A549 (cell line): ENCODE measurements at regions not wholly inside any gene's neighbourhood (a gene's known extent, or its start where the extent isn't known, plus 50 kb on each side); places are given as distances from the start of the nearest gene placed in this dataset.
"Not testable (repeated sequence)": the region's sequence is repeated elsewhere in the genome, so short reads cannot be mapped to it uniquely, and the experiment has no call there.

ENCODE experiments used
- ATAC-seq, 2 experiments: fragments of 200-7000 bp in 1 of 2; fragments of >200 bp in 1 of 2; cut with Nextera tagmentation in 1 of 2; cut with Tn5 transposase in 1 of 2; 3 replicates each; pipeline versions ENCODE4 v1.8.0 to v1.9.1; 2018 to 2020; ENCODE audit warnings: mild to moderate bottlenecking in 1 of 2, moderate library complexity in 1 of 2
- CTCF ChIA-PET: fragments of 300-600 bp; sonication (Branson Sonifier 250); formaldehyde crosslinking; extraction: SDS; loops from one replicate; lab custom pipeline; 2021; ENCODE audit warnings: antibody characterized with exemption, inconsistent platforms; lab: Yijun Ruan, JAX
- POLR2A ChIA-PET: fragments of 350-600 bp; formaldehyde crosslinking; extraction: SDS; loops from one replicate; lab custom pipeline; 2021; ENCODE audit warnings: antibody characterized with exemption, inconsistent platforms; lab: Yijun Ruan, JAX
- DNase-seq, 2 experiments: peaks; one replicate each; pipeline versions ENCODE4 v3.0.0 to v3.0.0-alpha.2; 2011 to 2016; ENCODE audit warnings: low read depth in 1 of 2, low spot score in 1 of 2
- FAIRE-seq: peaks from 2 replicates; lab custom pipeline; 2011; peaks lifted over from hg19 to GRCh38; lab: Jason Lieb, UNC
- H3K27ac ChIP-seq, 2 experiments: fragments of >200 bp; sonication (Bioruptor Twin); formaldehyde crosslinking; 3 replicates each; pipeline ENCODE4 v1.5.1; 2016 to 2017
- H3K4me1 ChIP-seq: fragments of >200 bp; sonication (Bioruptor Twin); formaldehyde crosslinking; 3 replicates; pipeline ENCODE4 v1.6.1; 2016
- H3K4me2 ChIP-seq: fragments of >200 bp; sonication (Bioruptor Twin); formaldehyde crosslinking; 3 replicates; pipeline ENCODE4 v1.6.1; 2016
- H3K4me3 ChIP-seq: fragments of >200 bp; sonication (Bioruptor Twin); formaldehyde crosslinking; 3 replicates; pipeline ENCODE4 v1.5.1; 2016
- H3K9me3 ChIP-seq: fragments of >200 bp; sonication (Bioruptor Twin); formaldehyde crosslinking; 3 replicates; pipeline ENCODE4 v1.6.1; 2016
- CHD2 ChIP-seq: fragments of 150-350 bp; IDR thresholded peaks from 2 replicates; pipeline ENCODE4 v1.6.1; 2014; ENCODE audit warnings: low read length; ENCODE audit not compliant: partially characterized antibody
- ESRRA ChIP-seq: fragments of 150-350 bp; IDR thresholded peaks from 2 replicates; pipeline ENCODE4 v1.6.1; 2014; ENCODE audit warnings: mild to moderate bottlenecking, low read length, borderline replicate concordance
- GATA3 ChIP-seq: IDR thresholded peaks from 2 replicates; pipeline ENCODE4 v1.6.1; 2012; ENCODE audit warnings: borderline replicate concordance
- HOXA7 ChIP-seq: fragments of 250-450 bp; sonication (Bioruptor Pico); IDR thresholded peaks from 2 replicates; pipeline ENCODE4 v1.5.0; 2020; ENCODE audit warnings: mild to moderate bottlenecking, moderate library complexity
- HOXB13 ChIP-seq: fragments of 250-450 bp; sonication (Bioruptor Pico); IDR thresholded peaks from 2 replicates; pipeline ENCODE4 v1.5.0; 2020; ENCODE audit warnings: low read depth, mild to moderate bottlenecking, moderate library complexity
- HOXB5 ChIP-seq: fragments of 250-450 bp; sonication (Bioruptor Pico); IDR thresholded peaks from 2 replicates; pipeline ENCODE4 v1.5.0; 2020; ENCODE audit warnings: mild to moderate bottlenecking, moderate library complexity
- KDM1A ChIP-seq: fragments of 200-600 bp; sonication (generic); IDR thresholded peaks from 2 replicates; pipeline ENCODE4 v1.6.1; 2016; ENCODE audit warnings: low read depth, mild to moderate bottlenecking
- KDM5A ChIP-seq: fragments of 200-600 bp; sonication (generic); IDR thresholded peaks from 2 replicates; pipeline ENCODE4 v1.6.1; 2016; ENCODE audit warnings: antibody characterized with exemption, mild to moderate bottlenecking
- MAZ ChIP-seq: fragments of 150-350 bp; IDR thresholded peaks from 2 replicates; pipeline ENCODE4 v1.6.1; 2014; ENCODE audit warnings: antibody characterized with exemption, low read depth, low read length, borderline replicate concordance
- MYC ChIP-seq: IDR thresholded peaks from 2 replicates; pipeline ENCODE4 v1.6.1; 2012; ENCODE audit warnings: mild to moderate bottlenecking, inconsistent platforms, low read length, improper control_type of control experiment, borderline replicate concordance
- NFE2L2 ChIP-seq: fragments of 150-350 bp; conservative IDR thresholded peaks from 2 replicates; pipeline ENCODE4 v1.6.1; 2014; ENCODE audit warnings: low read length
- NPAS2 ChIP-seq: fragments of 250-450 bp; sonication (Bioruptor Pico); IDR thresholded peaks from 2 replicates; pipeline ENCODE4 v1.8.0; 2022; ENCODE audit warnings: mild to moderate bottlenecking, moderate library complexity, borderline replicate concordance
- POLR2AphosphoS2 ChIP-seq: conservative IDR thresholded peaks from 2 replicates; pipeline ENCODE4 v1.6.1; 2012; ENCODE audit warnings: low read length, improper control_type of control experiment, inconsistent platforms
- RAD21 ChIP-seq, 2 experiments: fragments of >200 bp in 1 of 2; sonication (Bioruptor Twin) in 1 of 2; formaldehyde crosslinking in 1 of 2; IDR thresholded peaks in 1 of 2; conservative IDR thresholded peaks in 1 of 2; 2 replicates in 1 of 2; 3 replicates in 1 of 2; pipeline ENCODE4 v1.6.1; 2012 to 2018; ENCODE audit warnings: inconsistent platforms in 1 of 2
- TP53 ChIP-seq: fragments of 250-450 bp; sonication (Bioruptor Pico); IDR thresholded peaks from 2 replicates; pipeline ENCODE4 v1.5.0; 2021; ENCODE audit warnings: mild to moderate bottlenecking, moderate library complexity
- ZC3H11A ChIP-seq: fragments of 450-650 bp; IDR thresholded peaks from 2 replicates; pipeline ENCODE4 v1.6.1; 2014; ENCODE audit warnings: antibody characterized with exemption, mild to moderate bottlenecking
- ZNF302 ChIP-seq: fragments of 250-450 bp; sonication (Bioruptor Pico); IDR thresholded peaks from 2 replicates; pipeline ENCODE4 v1.9.0; 2021; ENCODE audit warnings: inconsistent platforms, mild to moderate bottlenecking, moderate library complexity
- WGBS: methylation state at CpG from one replicate; pipeline ENCODE4 v1.1.6; 2017; ENCODE audit errors: missing lambda C conversion rate; 5-methylcytosine and 5-hydroxymethylcytosine counted together
- TF ChIP-seq, protein P1 (sequence below): fragments of >200 bp; sonication (Bioruptor Twin); formaldehyde crosslinking; IDR thresholded peaks from 3 replicates; pipeline ENCODE4 v1.6.1; 2016
- TF ChIP-seq, protein P2 (sequence below): IDR thresholded peaks from 2 replicates; pipeline ENCODE4 v1.6.1; 2012; ENCODE audit warnings: low read depth, borderline replicate concordance
- TF ChIP-seq, protein P3 (sequence below): fragments of 250-450 bp; sonication (Bioruptor Pico); IDR thresholded peaks from 2 replicates; pipeline ENCODE4 v1.5.0; 2021; ENCODE audit warnings: mild to moderate bottlenecking, moderate library complexity, borderline replicate concordance

DNA sequence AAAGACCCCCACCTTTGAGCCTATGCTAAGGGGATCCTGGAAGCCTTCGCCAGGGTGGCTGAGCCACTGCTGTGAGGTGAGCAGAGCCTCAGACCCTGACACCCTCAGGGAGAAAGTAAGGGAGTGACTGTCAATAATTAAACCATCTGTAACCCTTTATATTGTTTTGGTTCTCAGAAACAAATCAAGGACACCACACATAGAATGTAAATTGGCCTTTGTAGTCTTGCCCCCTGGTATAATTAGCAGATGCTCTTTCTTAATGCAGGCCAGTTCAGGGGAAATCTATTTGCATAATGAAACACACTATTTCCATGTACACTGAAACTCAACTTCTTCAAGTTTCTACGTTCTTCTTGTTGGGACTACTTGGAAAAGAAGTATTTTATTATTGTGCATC is 127.7 kb upstream of the EDNRB start (continued):
- TF ChIP-seq, protein P1, sequence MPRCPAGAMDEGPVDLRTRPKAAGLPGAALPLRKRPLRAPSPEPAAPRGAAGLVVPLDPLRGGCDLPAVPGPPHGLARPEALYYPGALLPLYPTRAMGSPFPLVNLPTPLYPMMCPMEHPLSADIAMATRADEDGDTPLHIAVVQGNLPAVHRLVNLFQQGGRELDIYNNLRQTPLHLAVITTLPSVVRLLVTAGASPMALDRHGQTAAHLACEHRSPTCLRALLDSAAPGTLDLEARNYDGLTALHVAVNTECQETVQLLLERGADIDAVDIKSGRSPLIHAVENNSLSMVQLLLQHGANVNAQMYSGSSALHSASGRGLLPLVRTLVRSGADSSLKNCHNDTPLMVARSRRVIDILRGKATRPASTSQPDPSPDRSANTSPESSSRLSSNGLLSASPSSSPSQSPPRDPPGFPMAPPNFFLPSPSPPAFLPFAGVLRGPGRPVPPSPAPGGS = no peak
- TF ChIP-seq KDM5A = no peak
- no peak for TF ChIP-seq GATA3
- no peak for TF ChIP-seq RAD21 (conservative IDR thresholded peaks at IDR 0.05 in 1 of 2, IDR thresholded peaks at IDR 0.05 in 1 of 2)

DNA sequence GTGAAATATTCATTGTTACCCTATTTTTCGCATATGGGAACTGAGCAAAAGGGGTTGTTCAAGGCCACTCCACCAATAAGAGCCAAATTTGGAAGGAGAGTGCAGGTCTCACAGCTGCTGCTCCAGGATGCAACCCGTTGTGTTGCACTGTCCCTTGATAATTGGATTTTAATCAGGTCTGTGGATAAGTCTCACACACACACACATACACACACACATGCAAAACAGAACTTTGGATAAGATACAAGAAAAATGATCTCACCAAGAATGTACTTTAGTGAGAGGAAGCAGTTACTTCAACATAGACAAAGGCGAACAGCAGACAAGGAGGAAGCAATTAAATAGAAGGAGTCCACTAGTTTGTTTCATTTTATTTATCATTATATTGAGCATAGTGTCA is 127.3 kb upstream of the EDNRB start:
- WGBS = 12% methylated on average over 3 of the region's 3 CpGs
- CTCF ChIA-PET = interaction anchor here (1.2 kb wide), 1 partner anchor 75 kb away, joined by 3 read pairs; no protein-coding TSS in a partner anchor
- no peak for FAIRE-seq

DNA sequence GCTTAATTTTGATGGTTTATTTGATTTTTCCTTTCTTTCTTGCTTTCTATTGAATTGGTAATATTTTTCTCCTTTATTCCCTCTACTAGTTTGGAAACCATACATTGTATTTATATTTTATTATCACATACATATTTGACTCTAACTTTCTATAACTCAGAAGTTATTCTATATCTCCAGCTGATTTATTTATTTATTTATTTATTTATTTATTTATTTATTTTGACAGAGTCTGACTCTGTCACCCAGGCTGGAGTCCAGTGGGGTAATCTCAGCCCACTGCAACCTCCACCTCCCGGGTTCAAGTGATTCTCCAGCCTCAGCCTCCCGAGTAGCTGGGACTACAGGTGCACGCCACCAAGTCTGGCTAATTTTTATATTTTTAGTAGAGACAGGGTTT is 122.7 kb upstream of the EDNRB start:
- H3K4me2 ChIP-seq, CTCF ChIA-PET, H3K27ac ChIP-seq, DNase-seq, H3K9me3 ChIP-seq, POLR2A ChIA-PET, ATAC-seq, H3K4me3 ChIP-seq, FAIRE-seq, H3K4me1 ChIP-seq: not testable (repeated sequence)
- peak; percentile 42; the same call in 1 of the 2 replicates for TF ChIP-seq ZC3H11A
- 5% methylated on average over 3 of the region's 3 CpGs for WGBS

More for the DNA sequence above, 127.3 kb upstream of the EDNRB start:
- POLR2A ChIA-PET = no interaction called here
- ATAC-seq = no peak
- no peak overlapping the region for H3K4me3 ChIP-seq
- H3K9me3 ChIP-seq = no peaks in the 10 kb centered on the region
- no peak for DNase-seq
- no peak overlapping the region for H3K27ac ChIP-seq
- no peaks in the 10 kb centered on the region for H3K4me1 ChIP-seq
- H3K4me2 ChIP-seq = no peak overlapping the region
- TF ChIP-seq, protein P2, sequence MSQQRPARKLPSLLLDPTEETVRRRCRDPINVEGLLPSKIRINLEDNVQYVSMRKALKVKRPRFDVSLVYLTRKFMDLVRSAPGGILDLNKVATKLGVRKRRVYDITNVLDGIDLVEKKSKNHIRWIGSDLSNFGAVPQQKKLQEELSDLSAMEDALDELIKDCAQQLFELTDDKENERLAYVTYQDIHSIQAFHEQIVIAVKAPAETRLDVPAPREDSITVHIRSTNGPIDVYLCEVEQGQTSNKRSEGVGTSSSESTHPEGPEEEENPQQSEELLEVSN = no peak
- TF ChIP-seq HOXB13 (CRISPR knock-in tag) = no peak
- TF ChIP-seq MYC = no peak
- TF ChIP-seq, protein P1 = no peak
- TF ChIP-seq, protein P3, sequence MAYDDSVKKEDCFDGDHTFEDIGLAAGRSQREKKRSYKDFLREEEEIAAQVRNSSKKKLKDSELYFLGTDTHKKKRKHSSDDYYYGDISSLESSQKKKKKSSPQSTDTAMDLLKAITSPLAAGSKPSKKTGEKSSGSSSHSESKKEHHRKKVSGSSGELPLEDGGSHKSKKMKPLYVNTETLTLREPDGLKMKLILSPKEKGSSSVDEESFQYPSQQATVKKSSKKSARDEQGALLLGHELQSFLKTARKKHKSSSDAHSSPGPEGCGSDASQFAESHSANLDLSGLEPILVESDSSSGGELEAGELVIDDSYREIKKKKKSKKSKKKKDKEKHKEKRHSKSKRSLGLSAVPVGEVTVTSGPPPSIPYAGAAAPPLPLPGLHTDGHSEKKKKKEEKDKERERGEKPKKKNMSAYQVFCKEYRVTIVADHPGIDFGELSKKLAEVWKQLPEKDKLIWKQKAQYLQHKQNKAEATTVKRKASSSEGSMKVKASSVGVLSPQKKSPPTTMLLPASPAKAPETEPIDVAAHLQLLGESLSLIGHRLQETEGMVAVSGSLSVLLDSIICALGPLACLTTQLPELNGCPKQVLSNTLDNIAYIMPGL (CRISPR knock-in tag) = no peak
- no peak for TF ChIP-seq HOXB5 (CRISPR knock-in tag)
- no peak for TF ChIP-seq NFE2L2
- TF ChIP-seq KDM5A = no peak
- no peak for TF ChIP-seq ESRRA
- no peak for TF ChIP-seq RAD21 (conservative IDR thresholded peaks at IDR 0.05 in 1 of 2, IDR thresholded peaks at IDR 0.05 in 1 of 2)
- no peak for TF ChIP-seq CHD2
- no peak for TF ChIP-seq KDM1A
- TF ChIP-seq ZNF302 (CRISPR knock-in tag) = no peak
- no peak for TF ChIP-seq HOXA7 (CRISPR knock-in tag)
- TF ChIP-seq POLR2AphosphoS2 = no peak
- no peak for TF ChIP-seq MAZ
- no peak for TF ChIP-seq TP53
- TF ChIP-seq NPAS2 (CRISPR knock-in tag) = no peak
